ENCODE measurements at regions not wholly inside any gene's neighbourhood (a gene's known extent, or its start where the extent isn't known, plus 50 kb on each side); places are given as distances from the start of the nearest gene placed in this dataset.

DNA sequence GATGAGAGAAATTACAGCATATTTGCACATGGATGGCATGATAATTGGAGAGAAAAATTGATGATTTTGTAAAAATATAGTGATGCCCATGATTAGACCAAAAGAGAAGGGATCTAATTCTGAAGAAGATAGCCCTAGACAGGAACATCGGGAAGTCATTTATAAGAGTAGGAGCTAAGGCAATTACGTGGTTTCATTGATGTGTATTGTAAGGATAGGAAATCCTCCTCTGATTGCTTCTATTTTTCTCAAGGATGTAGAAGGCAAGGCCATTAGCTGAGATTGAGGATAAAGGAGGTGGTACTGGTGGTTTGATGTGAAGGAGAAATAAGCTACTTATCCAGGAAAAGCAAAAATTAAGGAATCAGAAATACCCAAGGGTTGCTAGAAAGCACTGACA is 176.5 kb upstream of the SOX11 start:
- TF ChIP-seq ZSCAN16 (tag by site-specific recombination; IDR thresholded peaks at IDR 0.05) (no peak), TCF7L2 (IDR thresholded peaks at IDR 0.05; ENCODE audit: borderline replicate concordance, low read depth, low read length) (no peak), ZNF19 (tag by site-specific recombination; IDR thresholded peaks at IDR 0.05; ENCODE audit: low read depth) (no peak), ZNF350 (tag by site-specific recombination; IDR thresholded peaks at IDR 0.05) (no peak), ZNF394 (tag by site-specific recombination; IDR thresholded peaks at IDR 0.05; ENCODE audit: borderline replicate concordance) (no peak), GLIS1 (tag by site-specific recombination; IDR thresholded peaks at IDR 0.05) (no peak), ZNF654 (tag by site-specific recombination; IDR thresholded peaks at IDR 0.05; ENCODE audit: low read depth) (no peak), HOXD13 (CRISPR knock-in tag; IDR thresholded peaks at IDR 0.05; ENCODE audit: borderline replicate concordance) (no peak), YY1 (tag by site-specific recombination; IDR thresholded peaks at IDR 0.05) (no peak), ZNF548 (tag by site-specific recombination; IDR thresholded peaks at IDR 0.05) (no peak), ZNF423 (tag by site-specific recombination; IDR thresholded peaks at IDR 0.05) (no peak), ZNF549 (tag by site-specific recombination; IDR thresholded peaks at IDR 0.05) (no peak), ZNF747 (tag by site-specific recombination; IDR thresholded peaks at IDR 0.05) (no peak), ZNF600 (tag by site-specific recombination; IDR thresholded peaks at IDR 0.05) (no peak), ZNF169 (tag by site-specific recombination; IDR thresholded peaks at IDR 0.05) (no peak), GLI4 (tag by site-specific recombination; IDR thresholded peaks at IDR 0.05) (no peak)
- TF ChIP-seq, protein P1, sequence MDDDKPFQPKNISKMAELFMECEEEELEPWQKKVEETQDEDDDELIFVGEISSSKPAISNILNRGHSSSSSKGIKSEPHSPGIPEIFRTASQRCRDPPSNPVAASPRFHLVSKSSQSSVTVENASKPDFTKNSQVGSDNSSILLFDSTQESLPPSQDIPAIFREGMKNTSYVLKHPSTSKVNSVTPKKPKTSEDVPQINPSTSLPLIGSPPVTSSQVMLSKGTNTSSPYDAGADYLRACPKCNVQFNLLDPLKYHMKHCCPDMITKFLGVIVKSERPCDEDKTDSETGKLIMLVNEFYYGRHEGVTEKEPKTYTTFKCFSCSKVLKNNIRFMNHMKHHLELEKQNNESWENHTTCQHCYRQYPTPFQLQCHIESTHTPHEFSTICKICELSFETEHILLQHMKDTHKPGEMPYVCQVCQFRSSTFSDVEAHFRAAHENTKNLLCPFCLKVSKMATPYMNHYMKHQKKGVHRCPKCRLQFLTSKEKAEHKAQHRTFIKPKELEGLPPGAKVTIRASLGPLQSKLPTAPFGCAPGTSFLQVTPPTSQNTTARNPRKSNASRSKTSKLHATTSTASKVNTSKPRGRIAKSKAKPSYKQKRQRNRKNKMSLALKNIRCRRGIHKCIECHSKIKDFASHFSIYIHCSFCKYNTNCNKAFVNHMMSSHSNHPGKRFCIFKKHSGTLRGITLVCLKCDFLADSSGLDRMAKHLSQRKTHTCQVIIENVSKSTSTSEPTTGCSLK (tag by site-specific recombination; IDR thresholded peaks at IDR 0.05) = no peak
- TF ChIP-seq, protein P2, sequence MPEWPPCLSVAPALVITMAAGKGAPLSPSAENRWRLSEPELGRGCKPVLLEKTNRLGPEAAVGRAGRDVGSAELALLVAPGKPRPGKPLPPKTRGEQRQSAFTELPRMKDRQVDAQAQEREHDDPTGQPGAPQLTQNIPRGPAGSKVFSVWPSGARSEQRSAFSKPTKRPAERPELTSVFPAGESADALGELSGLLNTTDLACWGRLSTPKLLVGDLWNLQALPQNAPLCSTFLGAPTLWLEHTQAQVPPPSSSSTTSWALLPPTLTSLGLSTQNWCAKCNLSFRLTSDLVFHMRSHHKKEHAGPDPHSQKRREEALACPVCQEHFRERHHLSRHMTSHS (tag by site-specific recombination; IDR thresholded peaks at IDR 0.05) = no peak
- no peak overlapping the region for H3K4me3 ChIP-seq (ENCODE audit: low read depth, low read length)
- POLR2A ChIA-PET = no interaction called here
- no peaks in the 10 kb centered on the region for H3K9me3 ChIP-seq (ENCODE audit: control insufficient read depth, insufficient read depth, low read depth, low read length)
- no peaks in the 10 kb centered on the region for H3K36me3 ChIP-seq (ENCODE audit: control insufficient read depth in 2 of 2, insufficient read depth in 1 of 2, low read length in 2 of 2)
- H3K27ac ChIP-seq (ENCODE audit: extremely low read depth, low read depth, low read length) = no peak overlapping the region
- CTCF ChIA-PET = no interaction called here
- H3K4me1 ChIP-seq (ENCODE audit: control insufficient read depth, insufficient read depth, low read length) = peaks cover 11% of the 10 kb centered on the region

DNA sequence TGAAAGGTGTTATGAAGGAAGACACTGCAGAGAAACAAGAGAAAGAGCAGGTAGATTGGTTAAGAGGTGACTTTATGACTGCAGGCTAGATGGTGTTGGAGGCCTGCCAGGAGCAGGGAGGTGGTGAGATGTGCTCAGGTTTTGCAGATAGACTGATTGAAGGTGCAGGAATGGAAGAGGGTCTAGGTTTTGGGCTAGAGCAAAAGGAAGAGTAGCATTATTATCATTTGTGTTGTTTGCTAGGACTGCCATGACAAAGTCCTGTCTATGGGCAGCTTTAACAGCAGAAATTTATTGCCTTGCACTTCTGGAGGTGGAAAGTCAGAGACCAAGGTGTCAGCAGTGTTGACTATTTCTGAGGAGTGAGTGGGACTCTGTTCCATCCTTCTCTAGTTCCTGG is 172.9 kb upstream of the SOX11 start:
- Histone ChIP-seq H3K4me1 (ENCODE audit: control insufficient read depth, insufficient read depth, low read length) (peaks cover 19% of the 10 kb centered on the region), H3K36me3 (ENCODE audit: control insufficient read depth in 2 of 2, insufficient read depth in 1 of 2, low read length in 2 of 2) (no peaks in the 10 kb centered on the region), H3K27ac (ENCODE audit: extremely low read depth, low read depth, low read length) (no peak overlapping the region), H3K9me3 (ENCODE audit: control insufficient read depth, insufficient read depth, low read depth, low read length) (no peaks in the 10 kb centered on the region), H3K4me3 (ENCODE audit: low read depth, low read length) (no peak overlapping the region)
- POLR2A ChIA-PET = no interaction called here
- CTCF ChIA-PET = no interaction called here
- TF ChIP-seq, protein P3, sequence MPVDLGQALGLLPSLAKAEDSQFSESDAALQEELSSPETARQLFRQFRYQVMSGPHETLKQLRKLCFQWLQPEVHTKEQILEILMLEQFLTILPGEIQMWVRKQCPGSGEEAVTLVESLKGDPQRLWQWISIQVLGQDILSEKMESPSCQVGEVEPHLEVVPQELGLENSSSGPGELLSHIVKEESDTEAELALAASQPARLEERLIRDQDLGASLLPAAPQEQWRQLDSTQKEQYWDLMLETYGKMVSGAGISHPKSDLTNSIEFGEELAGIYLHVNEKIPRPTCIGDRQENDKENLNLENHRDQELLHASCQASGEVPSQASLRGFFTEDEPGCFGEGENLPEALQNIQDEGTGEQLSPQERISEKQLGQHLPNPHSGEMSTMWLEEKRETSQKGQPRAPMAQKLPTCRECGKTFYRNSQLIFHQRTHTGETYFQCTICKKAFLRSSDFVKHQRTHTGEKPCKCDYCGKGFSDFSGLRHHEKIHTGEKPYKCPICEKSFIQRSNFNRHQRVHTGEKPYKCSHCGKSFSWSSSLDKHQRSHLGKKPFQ (tag by site-specific recombination; IDR thresholded peaks at IDR 0.05) = no peak
- no peak for TF ChIP-seq ZNF544 (tag by site-specific recombination; IDR thresholded peaks at IDR 0.05)
- TF ChIP-seq, protein P4, sequence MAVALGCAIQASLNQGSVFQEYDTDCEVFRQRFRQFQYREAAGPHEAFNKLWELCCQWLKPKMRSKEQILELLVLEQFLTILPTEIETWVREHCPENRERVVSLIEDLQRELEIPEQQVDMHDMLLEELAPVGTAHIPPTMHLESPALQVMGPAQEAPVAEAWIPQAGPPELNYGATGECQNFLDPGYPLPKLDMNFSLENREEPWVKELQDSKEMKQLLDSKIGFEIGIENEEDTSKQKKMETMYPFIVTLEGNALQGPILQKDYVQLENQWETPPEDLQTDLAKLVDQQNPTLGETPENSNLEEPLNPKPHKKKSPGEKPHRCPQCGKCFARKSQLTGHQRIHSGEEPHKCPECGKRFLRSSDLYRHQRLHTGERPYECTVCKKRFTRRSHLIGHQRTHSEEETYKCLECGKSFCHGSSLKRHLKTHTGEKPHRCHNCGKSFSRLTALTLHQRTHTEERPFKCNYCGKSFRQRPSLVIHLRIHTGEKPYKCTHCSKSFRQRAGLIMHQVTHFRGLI (tag by site-specific recombination; IDR thresholded peaks at IDR 0.05) = no peak
- TF ChIP-seq ZNF175 (tag by site-specific recombination; IDR thresholded peaks at IDR 0.05) = no peak
- no peak for TF ChIP-seq ZNF560 (tag by site-specific recombination; IDR thresholded peaks at IDR 0.05; ENCODE audit: borderline replicate concordance)
- TF ChIP-seq, protein P5, sequence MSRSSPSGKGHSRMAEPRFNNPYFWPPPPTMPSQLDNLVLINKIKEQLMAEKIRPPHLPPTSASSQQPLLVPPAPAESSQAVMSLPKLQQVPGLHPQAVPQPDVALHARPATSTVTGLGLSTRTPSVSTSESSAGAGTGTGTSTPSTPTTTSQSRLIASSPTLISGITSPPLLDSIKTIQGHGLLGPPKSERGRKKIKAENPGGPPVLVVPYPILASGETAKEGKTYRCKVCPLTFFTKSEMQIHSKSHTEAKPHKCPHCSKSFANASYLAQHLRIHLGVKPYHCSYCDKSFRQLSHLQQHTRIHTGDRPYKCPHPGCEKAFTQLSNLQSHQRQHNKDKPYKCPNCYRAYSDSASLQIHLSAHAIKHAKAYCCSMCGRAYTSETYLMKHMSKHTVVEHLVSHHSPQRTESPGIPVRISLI (tag by site-specific recombination; IDR thresholded peaks at IDR 0.05) = no peak
- TF ChIP-seq ZNF529 (tag by site-specific recombination; IDR thresholded peaks at IDR 0.05; ENCODE audit: insufficient replicate concordance) = no peak
- TF ChIP-seq ZNF654 (tag by site-specific recombination; IDR thresholded peaks at IDR 0.05; ENCODE audit: low read depth) = no peak
- no peak for TF ChIP-seq ZNF610 (tag by site-specific recombination; IDR thresholded peaks at IDR 0.05; ENCODE audit: borderline replicate concordance)
- TF ChIP-seq REPIN1 (tag by site-specific recombination; IDR thresholded peaks at IDR 0.05; ENCODE audit: low read depth) = no peak
- no peak for TF ChIP-seq PRDM1 (tag by site-specific recombination; IDR thresholded peaks at IDR 0.05)
- TF ChIP-seq ZNF843 (tag by site-specific recombination; IDR thresholded peaks at IDR 0.05) = no peak
- no peak for TF ChIP-seq ZNF555 (tag by site-specific recombination; conservative IDR thresholded peaks at IDR 0.05)
- TF ChIP-seq ZNF174 (tag by site-specific recombination; IDR thresholded peaks at IDR 0.05) = no peak
- no peak for TF ChIP-seq ZNF707 (tag by site-specific recombination; IDR thresholded peaks at IDR 0.05)
